ENCODE measurements at regions not wholly inside any gene's neighbourhood (a gene's known extent, or its start where the extent isn't known, plus 50 kb on each side); places are given as distances from the start of the nearest gene placed in this dataset.

DNA sequence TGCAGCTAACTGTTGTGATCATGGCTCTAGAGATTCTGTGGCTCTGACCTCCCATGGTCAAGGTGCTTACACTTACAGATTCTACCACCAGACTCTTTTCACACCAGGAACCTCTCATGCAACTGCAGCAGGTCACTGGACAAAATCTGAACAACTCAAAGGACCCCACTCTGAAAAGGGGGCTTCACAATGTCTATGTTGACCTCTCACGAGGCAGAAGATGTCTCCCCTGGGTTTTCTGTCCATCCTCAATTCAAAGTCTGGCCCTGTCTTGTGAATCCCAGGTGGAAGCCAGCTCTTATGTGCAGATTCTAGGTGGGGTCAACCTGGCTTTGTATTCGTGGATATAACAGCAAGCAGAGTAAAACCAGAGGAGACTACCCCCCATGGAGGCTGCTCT, 118.6 kb upstream of the ZNF479 start:
- DNase-seq (ENCODE audit: low read depth in 2 of 2) = no peak

DNA sequence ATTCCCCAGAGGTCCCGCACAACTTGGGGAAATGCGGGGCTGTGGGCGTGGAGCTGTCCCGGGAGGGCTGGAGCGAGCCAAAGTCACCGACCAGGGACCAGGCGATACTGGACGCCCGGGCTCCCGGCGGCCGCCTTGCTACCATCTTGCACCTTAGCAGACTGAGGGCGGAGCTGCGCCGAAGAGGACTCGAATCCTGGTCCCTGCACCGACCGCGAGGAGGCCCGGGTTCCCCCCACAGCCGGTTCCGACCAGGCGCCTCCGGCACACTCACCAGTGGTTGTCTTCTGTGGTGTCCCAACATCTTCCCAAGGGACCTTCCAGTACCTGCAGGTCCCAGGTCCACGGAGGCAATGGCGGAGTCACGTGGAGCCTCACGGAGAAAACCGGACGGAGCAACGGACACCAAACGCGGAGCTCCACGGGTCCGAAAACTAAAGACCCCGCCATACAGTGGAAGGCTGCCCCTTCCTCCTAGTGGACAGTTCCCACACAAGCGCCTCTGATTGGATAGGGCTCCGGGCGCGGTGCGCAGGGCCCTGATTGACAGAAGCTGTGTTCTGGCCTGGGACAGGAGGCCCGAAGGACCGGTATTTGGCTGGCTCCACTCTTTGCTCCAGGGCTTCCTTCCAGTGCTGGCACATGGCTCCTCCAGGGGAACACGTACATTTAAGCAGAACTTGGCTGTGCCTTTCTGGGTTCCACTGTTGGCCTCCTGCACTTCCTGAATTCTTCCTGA, 124.6 kb upstream of the ZNF479 start:
- DNase-seq (ENCODE audit: low read depth in 2 of 2) = no peak

DNA sequence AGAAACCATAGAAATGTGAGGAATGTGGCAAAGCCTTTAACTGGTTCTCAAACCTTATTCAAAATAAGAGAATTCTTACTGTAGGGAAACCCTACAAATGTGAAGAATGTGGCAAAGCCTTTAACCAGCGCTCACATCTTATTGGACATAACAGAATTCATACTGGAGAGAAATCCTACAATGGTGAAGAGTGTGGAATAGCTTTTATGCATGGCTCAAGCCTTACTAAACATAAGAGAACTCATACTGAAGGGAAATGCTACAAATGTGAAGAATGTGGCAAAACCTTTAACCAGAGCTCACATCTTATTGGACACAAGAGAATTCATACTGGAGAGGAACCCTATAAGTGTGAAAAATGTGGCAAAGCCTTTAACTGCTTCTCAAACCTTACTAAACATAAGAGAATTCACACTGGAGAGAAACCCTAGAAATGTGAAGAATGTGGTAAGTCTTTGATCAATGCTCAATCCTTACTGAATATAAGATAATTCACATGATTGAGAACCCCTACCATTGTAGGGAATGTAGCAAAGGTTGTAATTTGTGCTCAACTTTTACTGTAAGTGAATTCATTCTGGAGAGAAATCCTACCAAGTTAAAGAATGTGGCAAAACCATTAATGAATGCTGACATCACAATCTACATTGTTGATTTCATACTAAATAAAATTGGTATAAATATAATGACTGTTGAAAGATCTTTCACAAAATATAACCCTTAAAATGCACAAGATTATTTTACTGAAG, 142.5 kb upstream of the ZNF479 start:
- DNase-seq (ENCODE audit: low read depth in 2 of 2) = no peak

DNA sequence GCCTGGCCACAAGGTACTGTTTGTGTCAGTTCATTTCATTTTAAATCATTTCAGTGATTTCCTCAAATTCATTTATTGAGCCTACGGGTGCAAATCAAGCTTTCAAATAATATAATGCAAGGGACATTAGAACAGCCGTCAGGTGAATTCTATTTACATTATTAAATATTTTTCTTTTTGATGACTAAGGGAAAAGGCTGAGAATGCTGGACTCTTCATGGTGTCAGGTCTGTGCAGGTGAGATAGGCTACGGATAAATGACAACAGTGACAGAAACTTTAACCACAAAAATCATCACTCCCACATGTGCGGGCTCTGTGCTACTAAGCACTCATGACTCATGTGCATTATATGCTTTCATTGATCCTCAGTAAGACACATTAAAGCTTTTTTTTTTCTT, 149.2 kb upstream of the ZNF716 start:
- DNase-seq (ENCODE audit: low read depth in 2 of 2) = no peak

DNA sequence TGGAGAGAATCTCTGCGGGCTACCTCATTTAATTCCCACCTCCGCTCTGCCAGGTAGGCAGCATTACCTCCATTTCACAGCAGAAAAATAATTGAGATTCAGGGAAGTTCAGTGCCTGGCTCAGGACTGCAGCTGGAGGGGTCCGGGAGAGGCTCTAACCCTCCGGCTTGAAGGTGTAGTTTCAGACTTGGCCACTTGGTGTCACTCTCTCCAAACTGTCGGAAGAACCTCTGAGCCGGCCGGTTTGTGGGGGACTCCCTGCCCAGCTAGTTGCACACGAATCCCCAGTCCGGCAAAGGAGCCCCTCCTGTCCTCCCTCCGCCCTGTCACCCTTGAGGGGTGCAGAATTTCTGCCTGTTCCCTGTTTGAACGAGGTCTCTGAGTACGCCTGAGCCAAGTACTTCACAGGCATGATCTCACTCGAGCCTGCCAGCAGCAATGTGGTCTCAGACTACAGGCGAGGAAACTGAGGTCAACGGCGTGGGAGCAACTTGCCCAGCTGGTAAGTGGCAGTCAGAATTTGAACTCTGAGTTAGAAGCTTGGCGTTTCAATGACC, 144.7 kb upstream of the ZNF716 start:
- DNase-seq (ENCODE audit: low read depth in 2 of 2) = no peak

DNA sequence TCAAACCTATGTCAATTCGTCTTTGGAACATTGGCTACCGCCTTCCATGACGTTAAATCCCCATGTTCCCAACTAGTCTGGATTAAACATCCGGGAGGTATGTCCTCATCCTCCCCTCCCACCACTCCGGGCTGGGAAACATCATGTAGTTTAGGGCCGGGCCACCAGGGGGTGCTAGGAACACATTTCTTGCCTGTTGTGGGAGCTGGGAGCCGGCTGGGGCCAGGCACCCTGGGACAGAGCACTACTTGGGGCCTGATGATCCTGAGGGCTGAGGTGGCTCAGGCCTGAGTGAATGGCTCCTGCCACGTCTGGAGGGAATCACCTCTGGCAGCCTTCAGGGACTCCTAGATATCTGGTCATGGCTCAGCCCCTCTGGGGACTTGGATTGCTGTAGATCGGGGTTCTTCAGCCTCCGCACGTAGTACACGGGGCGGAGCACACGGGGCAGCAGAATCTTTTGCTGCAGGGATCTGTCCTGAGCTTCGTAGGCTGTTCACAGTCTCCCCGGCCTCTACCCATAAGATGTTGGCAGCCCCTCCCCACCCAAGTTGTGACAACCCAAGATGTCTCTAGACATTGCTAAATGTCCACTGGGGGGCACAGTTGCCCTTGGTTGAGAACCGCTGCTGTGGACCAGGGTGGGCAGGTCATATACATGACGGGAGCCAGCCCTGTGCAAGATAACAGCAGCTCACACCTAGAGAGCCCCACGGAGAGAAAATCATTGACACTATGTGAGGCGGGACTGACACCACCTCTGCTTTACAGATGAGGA, 141.2 kb upstream of the ZNF716 start:
- DNase-seq (ENCODE audit: low read depth in 2 of 2) = peak in 1 of 2 donors; percentile 1

DNA sequence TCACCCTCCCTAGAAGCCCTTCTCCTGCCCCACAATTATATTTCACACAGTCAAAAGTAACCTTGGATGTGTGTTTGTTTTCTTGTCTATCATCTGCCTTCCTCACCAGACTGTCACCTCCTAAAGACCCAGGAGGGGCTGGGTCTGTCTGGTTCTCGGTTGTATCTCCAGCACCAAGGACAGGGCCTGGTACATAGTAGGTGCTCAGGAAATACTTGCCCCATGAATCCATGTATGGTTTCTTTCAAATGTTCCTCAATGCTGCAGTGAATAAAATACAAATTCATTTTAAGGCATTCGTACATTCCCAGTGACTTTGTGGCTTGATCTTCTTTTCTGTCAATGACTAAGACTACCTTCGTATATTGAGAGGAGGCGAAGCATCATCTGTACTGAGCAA, 122.9 kb upstream of the ZNF716 start:
- DNase-seq (ENCODE audit: low read depth in 2 of 2) = no peak

DNA sequence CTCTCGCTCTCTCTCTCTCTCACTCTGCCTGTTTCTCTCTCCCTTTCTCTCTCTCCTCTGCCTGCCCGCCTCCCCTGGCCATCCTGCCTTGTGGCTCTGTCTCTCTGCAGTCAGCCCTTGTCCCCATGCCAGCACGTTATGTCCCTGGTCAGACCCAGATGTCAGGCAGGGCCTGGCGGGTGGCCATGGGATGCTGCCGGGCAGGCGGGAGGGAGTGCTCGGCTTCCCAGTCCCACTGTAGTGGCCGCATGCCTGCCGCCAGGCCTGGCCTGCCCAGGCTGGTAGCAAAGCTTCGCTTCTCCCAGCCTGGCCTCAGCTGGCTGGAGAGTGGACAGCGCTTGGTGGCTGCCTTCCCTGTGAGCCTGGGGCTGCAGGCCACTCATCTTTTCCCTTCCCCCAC, 121.5 kb upstream of the ZNF716 start:
- no peak for DNase-seq (ENCODE audit: low read depth in 2 of 2)

DNA sequence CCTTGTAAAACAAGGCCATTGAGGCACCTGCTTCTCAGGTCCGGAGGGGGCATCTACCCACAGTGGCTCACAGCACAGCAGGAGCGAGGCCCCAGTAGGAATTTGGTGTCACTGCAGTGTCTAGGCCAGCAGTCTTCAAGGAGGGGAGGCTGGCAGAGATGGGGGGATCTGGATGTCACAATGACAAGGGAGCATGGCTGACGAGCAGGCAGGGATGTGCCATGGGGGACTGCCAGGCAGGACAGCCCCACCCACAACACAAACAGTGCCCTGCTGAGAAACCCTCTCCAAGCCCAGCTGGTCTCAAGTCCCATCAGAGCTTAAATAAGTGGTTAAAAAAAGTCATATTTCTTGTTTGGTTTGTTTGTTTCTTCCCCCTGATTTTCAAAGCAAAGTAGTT, 121.0 kb upstream of the ZNF716 start:
- DNase-seq (ENCODE audit: low read depth in 2 of 2) = no peak

DNA sequence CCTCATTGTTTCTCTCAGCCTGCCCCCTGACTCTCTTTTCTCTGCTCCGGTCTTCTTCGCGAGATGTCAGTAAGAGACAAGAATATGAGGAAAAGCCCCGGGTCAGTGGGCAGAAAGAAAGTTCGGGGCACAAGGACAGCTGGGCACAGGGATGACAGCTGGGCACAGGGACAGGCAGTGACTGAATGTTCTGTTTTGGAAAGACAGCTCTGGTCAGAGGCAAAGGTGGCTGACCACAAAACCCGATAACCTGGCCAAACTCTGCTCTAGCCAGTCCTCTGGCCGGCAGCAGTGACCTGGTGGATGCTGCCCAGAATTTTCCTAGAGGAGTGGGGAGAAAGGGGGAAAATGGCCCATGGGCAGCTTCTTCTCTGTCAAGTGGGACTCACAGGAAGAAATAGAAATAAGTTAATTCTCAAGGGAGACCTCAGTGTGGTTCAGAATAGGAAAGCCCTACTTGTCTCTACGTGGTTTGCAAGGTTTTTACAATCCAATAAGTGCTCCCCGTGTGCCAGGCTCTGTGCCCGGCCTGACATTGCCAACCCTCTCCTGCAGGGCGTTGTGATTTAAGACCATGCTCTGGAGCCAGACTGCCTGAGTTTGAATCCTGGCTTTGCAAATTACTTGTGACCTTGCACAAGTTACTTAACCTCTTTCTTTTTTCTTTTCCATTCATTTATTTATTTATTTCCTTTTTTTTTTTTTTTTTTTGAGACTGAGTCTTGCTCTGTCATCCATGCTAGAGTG, 110.6 kb upstream of the ZNF716 start:
- DNase-seq (ENCODE audit: low read depth in 2 of 2) = no peak

DNA sequence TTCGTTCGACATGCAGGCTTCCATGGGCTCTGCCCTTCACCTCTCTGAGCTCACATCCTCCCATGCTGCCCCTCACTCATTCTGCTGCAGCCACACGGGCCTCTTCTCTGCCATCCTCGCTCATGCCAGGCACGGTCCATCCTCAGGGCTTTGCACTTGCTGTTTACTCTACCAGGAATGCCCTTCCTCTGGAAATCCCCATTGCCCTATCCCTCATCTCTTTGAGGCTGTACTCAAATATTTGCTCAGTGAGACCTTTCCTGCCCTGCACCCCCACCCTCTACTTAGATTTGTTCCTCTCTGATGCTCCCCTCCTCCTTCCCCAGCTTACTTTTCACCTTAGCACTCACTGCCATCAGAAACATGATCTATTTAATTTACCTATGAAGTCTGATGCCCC, 107.0 kb upstream of the ZNF716 start:
- no peak for DNase-seq (ENCODE audit: low read depth in 2 of 2)

DNA sequence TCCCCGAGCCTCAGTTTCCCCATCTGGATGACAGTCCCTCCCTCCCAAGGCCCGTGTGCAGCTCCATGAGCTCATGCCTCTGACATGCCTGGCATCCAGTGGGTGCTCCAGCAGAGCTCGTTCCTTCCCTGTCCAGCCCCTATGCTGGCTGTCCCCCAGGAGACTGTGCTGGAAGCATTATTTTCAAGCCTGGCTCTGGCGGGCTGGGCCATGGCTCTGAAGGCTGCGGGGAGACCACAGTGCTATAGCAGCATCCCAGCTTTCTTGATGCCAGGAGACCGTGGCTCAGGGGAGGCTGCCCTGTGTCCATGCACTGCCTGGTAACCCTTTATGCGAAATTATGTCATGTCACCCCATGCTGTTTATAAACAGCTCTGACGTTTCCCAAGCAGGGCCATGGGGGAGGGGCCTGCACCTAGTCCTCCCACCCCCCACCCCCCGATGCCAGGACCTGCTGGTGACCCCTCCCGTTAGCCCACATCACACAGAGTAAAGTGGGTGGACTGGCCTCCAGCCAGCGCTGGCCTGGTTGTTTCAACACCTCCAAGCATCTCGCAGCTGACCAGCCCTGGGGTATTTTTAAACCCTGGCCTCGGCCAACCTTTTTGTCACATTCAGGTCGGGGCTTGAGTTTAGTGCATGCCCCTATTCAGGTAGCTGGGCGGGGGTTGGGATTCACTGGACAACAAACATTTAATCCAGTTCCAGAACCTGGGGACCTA, 105.9 kb upstream of the ZNF716 start:
- DNase-seq (ENCODE audit: low read depth in 2 of 2) = no peak

DNA sequence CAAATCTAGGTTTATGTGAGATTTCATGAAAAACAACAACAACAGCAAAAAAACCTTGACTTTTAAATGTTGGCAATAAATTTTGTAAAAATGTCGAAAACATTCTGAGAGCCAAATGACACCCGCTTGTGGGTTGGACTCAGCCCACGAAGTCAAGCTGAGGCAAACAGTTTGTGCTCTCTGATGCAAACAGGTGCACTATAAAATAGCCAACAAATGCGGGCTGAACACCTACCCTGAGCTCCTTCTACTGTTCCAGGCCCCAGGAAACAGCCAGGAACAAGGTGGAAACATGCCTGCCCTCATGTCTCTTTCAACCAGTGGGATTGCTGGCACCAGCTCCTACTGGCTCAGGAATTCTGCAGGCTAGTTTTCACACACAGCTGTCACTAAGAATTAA, 105.0 kb upstream of the ZNF716 start:
- DNase-seq (ENCODE audit: low read depth in 2 of 2) = no peak

DNA sequence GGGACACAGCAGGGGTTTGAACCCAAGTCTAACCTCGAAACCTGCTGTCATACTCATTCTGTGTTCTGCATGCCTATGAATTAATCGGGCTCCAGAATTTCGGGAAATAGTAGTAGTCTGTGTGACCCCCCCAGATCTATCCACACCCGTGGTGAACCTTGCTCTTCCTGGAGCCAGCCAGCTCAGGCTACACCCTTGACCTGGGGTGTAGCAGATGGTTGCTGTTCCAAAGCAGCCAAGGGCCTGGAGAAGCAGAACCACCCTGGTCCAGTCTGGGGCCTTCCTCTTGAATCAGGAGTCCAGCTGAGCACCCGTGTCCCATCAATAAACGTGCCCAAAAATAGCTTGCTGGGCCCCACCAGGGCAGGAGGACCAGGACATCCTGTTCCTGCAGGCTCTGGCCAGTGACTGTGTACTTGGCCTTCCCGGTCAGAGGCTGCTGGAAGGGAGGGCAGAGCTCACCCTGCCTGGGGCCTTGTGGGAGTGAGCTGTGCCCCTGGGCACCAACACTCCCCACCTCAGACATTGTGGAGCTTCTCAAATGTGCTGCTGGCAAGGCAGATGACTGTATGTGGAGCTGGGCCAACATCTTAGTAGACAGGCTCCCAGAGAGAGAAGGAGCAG, 101.2 kb upstream of the ZNF716 start:
- DNase-seq (ENCODE audit: low read depth in 2 of 2) = no peak

DNA sequence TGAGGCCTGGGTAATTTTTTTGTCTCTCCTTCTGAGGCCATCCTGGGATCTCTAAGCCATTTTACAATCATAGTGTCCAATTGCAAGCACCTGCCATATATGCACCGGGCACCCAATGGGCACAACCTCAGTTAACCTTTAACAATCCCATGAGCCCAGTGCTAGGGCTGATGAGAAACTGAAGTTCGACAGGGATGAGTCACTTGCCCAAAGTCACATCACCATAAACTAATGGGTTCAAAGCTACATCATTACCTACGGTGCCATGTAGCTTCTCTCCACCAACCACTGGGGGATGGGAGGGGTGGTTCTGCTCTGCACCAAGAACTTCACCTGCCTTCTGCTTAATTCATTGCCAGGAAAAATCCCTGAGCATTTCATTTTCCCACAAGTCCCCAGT, 95.8 kb upstream of the ZNF716 start:
- no peak for DNase-seq (ENCODE audit: low read depth in 2 of 2)

DNA sequence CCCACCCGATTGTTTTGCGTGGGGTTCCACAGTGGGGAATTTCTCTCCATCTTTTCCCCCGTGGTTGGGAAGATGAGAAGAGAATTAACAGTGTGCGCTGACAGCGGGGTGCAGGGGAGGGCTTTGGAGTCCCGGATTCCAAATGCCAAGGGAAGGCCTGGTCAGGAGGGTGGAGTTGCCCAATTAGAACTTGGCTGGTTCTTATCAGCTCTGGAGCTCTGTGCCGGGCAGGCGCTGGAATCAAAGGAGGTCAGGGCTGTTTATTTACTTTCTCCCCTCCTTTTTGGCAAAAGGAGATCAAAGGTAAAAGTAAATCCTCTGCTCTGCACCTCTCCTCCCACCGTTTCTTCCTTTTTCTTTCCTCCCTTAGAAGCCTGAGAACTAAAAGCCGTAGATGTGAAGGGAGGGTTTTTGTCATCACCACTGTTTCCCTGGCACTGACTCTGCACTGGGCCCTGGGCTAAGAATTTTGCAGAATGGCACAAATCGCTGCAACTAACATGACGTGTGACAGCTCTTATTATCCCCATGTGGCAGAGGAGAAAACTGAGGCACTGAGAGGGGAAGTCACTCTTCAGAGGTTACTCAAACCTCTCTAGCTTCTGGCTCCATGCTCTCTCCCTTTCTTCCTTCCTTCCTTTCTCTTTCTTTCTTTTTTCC, 95.2 kb upstream of the ZNF716 start:
- DNase-seq (ENCODE audit: low read depth in 2 of 2) = no peak

DNA sequence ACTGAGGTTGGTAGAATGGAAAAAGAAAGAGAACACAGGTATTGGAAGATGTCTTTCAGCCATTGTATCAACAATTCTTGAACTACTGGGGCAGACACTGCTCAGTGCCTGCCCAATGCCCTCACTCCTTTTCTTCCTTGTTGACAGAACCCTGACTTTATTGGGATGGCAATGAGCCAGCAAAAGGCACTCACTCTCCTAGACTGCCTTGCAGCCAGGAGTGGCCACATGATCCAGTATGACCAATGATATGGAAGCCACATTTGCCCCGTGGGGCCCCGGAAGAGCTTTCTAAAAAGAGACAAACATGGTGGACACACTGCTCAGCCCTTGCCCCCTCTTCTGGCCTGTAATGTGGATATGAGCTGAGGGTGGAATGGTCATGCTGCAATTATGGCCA, 88.6 kb upstream of the ZNF716 start:
- no peak for DNase-seq (ENCODE audit: low read depth in 2 of 2)

DNA sequence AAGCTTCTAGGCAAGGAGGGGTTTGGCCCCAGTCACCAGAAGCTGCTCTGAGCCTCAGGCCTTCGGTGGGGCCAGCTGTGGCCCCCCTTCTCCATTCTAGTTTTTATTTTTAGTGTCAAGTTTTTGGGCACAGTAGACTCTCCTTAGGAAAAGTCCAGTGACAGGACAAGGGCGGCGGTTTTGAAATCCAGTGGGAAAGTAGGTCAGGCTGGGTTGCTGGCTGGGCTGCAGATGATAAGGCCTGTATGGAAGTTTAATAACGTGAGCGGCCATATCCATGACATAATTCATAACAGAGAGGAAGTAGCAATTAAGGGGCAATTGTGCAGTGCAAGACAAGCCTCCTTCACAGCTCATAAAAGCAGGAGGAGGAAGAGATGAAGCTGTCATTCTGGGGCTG, 87.1 kb upstream of the ZNF716 start:
- DNase-seq (ENCODE audit: low read depth in 2 of 2) = no peak

DNA sequence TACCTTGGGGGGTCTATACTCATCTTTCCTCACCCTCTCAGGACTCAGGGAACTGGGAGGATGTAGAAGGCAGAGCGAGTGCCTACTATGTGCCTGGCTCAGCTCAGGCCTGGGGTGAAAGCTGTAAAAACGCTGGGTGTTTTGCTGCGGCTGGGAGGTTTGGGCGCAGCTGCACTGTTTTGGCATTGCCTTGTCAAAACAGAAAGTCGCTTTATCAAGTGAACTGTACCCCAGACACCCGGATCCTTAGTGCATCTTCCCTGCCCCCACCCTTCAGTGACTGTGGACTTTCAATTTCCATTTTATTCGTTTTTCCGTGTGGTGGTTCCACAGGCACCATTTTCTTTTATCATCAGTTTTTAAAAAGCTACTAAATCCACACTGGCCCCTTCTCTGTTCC, 86.7 kb upstream of the ZNF716 start:
- DNase-seq (ENCODE audit: low read depth in 2 of 2) = no peak
